ENCODE measurements at regions not wholly inside any gene's neighbourhood (a gene's known extent, or its start where the extent isn't known, plus 50 kb on each side); places are given as distances from the start of the nearest gene placed in this dataset.

DNA sequence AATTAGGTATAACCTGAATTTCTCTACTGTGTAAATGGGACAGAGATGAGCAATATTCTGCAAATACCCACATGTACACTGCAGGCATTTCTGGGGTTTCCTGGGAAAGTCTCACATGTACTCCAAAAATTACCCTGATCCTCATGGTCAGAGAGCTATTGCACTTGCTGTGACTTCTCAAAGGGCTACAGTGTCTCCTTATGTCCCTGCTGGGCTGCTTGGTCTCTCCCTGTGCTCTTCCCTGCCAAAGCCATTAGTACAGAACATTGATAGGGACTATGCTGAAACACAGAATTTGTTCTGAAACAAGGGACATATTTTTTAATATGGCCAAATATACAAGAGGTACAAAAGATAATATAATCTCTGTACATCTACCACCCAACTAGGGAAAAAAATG, 924.4 kb upstream of the NXPH2 start:
- intact Hi-C loops (cut with micrococcal nuclease) (no loop called here), dilution Hi-C loops (cut with MboI; ENCODE audit: extremely low pct_ligation_motif_present, low sequenced_read_pairs) (no loop called here)
- POLR2A ChIA-PET = no interaction called here
- no TSS peak for BruUV-seq (replicated peaks)
- Histone ChIP-seq H3K4me3 (replicated peaks in 1 of 3; ENCODE audit: insufficient read depth in 1 of 3, low read depth in 1 of 3, low read length in 3 of 3) (no peak overlapping the region), H3K27me3 (ENCODE audit: control insufficient read depth in 2 of 2, insufficient read depth in 2 of 2, low read length in 2 of 2) (no peaks in the 10 kb centered on the region), H3K9me3 (replicated peaks; ENCODE audit: control insufficient read depth, insufficient read depth, low read length) (no peaks in the 10 kb centered on the region), H2AFZ (ENCODE audit: low read depth, low read length) (no peak overlapping the region), H3K9me1 (replicated peaks; ENCODE audit: control insufficient read depth, extremely low read depth, insufficient read depth, low read length) (no peaks in the 10 kb centered on the region), H3K27ac (ENCODE audit: insufficient read depth, low read depth, low read length) (no peak overlapping the region), H3K79me2 (ENCODE audit: control insufficient read depth, insufficient read depth, low read length) (no peaks in the 10 kb centered on the region), H4K20me1 (replicated peaks; ENCODE audit: control insufficient read depth, extremely low read depth, insufficient read depth, low read length) (no peaks in the 10 kb centered on the region), H3K36me3 (ENCODE audit: control insufficient read depth in 2 of 2, extremely low read depth in 1 of 2, insufficient read depth in 2 of 2, low read length in 2 of 2) (no peaks in the 10 kb centered on the region), H3K4me1 (ENCODE audit: control insufficient read depth, extremely low read depth, insufficient read depth, low read length) (no peaks in the 10 kb centered on the region), H3K9ac (replicated peaks; ENCODE audit: extremely low read depth, insufficient read depth, low read length) (no peak overlapping the region), H3K4me2 (ENCODE audit: insufficient read depth, low read length) (no peak overlapping the region)
- DNase-seq (ENCODE audit: low read depth, low spot score) (no peak), FAIRE-seq (no peak)
- CTCF ChIA-PET = no interaction called here
- TF ChIP-seq FOS (IDR thresholded peaks at IDR 0.05; ENCODE audit: borderline replicate concordance, insufficient read depth, low read length) (no peak), POLR2A (IDR thresholded peaks at IDR 0.05; ENCODE audit: low read depth, low read length) (no peak), GATA2 (IDR thresholded peaks at IDR 0.05; ENCODE audit: insufficient read depth, insufficient read length, low read depth, low read length) (no peak), EZH2 (IDR thresholded peaks at IDR 0.05; ENCODE audit: borderline replicate concordance, low read depth, low read length, severe bottlenecking) (no peak), MYC (IDR thresholded peaks at IDR 0.05; ENCODE audit: low read depth, low read length) (no peak), POLR2AphosphoS5 (IDR thresholded peaks at IDR 0.05; ENCODE audit: insufficient read depth, low read depth, low read length) (no peak), JUN (IDR thresholded peaks at IDR 0.05; ENCODE audit: borderline replicate concordance, insufficient read depth, insufficient read length, low read depth) (no peak)
- TF ChIP-seq, protein P1, sequence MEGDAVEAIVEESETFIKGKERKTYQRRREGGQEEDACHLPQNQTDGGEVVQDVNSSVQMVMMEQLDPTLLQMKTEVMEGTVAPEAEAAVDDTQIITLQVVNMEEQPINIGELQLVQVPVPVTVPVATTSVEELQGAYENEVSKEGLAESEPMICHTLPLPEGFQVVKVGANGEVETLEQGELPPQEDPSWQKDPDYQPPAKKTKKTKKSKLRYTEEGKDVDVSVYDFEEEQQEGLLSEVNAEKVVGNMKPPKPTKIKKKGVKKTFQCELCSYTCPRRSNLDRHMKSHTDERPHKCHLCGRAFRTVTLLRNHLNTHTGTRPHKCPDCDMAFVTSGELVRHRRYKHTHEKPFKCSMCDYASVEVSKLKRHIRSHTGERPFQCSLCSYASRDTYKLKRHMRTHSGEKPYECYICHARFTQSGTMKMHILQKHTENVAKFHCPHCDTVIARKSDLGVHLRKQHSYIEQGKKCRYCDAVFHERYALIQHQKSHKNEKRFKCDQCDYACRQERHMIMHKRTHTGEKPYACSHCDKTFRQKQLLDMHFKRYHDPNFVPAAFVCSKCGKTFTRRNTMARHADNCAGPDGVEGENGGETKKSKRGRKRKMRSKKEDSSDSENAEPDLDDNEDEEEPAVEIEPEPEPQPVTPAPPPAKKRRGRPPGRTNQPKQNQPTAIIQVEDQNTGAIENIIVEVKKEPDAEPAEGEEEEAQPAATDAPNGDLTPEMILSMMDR (IDR thresholded peaks at IDR 0.05; ENCODE audit: extremely low read depth in 1 of 2, insufficient read depth in 1 of 2, low read depth in 1 of 2, low read length in 2 of 2) = no peak
- TF ChIP-seq, protein P2, sequence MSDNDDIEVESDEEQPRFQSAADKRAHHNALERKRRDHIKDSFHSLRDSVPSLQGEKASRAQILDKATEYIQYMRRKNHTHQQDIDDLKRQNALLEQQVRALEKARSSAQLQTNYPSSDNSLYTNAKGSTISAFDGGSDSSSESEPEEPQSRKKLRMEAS (IDR thresholded peaks at IDR 0.05; ENCODE audit: insufficient read depth, insufficient read length) = no peak
